A673 (cell line): ENCODE measurements at regions not wholly inside any gene's neighbourhood (a gene's known extent, or its start where the extent isn't known, plus 50 kb on each side); places are given as distances from the start of the nearest gene placed in this dataset.

ENCODE experiments used
- BruUV-seq: library from RNA; stranded (reverse); fragments of 400-500 nt; replicated peaks from 2 replicates; lab custom pipeline; 2021; lab: Mats Ljungman, UMichigan
- CTCF ChIA-PET: fragments of 300-600 bp; sonication (Branson Sonifier 250); formaldehyde crosslinking; loops from one replicate; lab custom pipeline; 2022; ENCODE audit warnings: antibody characterized with exemption; lab: Charles Lee
- POLR2A ChIA-PET: fragments of 300-600 bp; sonication (Branson Sonifier 250); formaldehyde crosslinking; loops from one replicate; lab custom pipeline; 2022; ENCODE audit warnings: antibody characterized with exemption; ENCODE audit not compliant: low non-redundant PET; lab: Charles Lee
- DNase-seq: peaks from one replicate; pipeline ENCODE4 v3.0.0-alpha.2; 2015; ENCODE audit warnings: low spot score
- H3K27ac ChIP-seq: fragments of 200-600 bp; sonication (generic); 2 replicates; pipeline ENCODE4 v1.5.1; 2016; ENCODE audit warnings: mixed run types, low read depth, mild to moderate bottlenecking, mixed read lengths, antibody characterized with exemption, low read length; ENCODE audit not compliant: poor library complexity, severe bottlenecking
- H3K27me3 ChIP-seq: fragments of 200-600 bp; sonication (generic); replicated peaks from 2 replicates; pipeline ENCODE4 v1.6.1; 2017; ENCODE audit warnings: mixed run types, low read depth, mild to moderate bottlenecking, mixed read lengths, antibody characterized with exemption, low read length; ENCODE audit not compliant: insufficient read depth, poor library complexity
- H3K36me3 ChIP-seq: fragments of 200-600 bp; sonication (generic); 2 replicates; pipeline ENCODE4 v1.6.1; 2016; ENCODE audit warnings: mixed run types, mild to moderate bottlenecking, mixed read lengths, antibody characterized with exemption, low read length; ENCODE audit not compliant: insufficient read depth, poor library complexity, severe bottlenecking
- H3K4me1 ChIP-seq: fragments of 200-600 bp; sonication (generic); 2 replicates; pipeline ENCODE4 v1.6.1; 2017; ENCODE audit warnings: mixed run types, mild to moderate bottlenecking, mixed read lengths, antibody characterized with exemption, low read length; ENCODE audit not compliant: insufficient read depth, poor library complexity, severe bottlenecking
- H3K4me3 ChIP-seq: fragments of 200-600 bp; sonication (generic); 2 replicates; pipeline ENCODE4 v1.5.1; 2016; ENCODE audit warnings: low read depth, mixed run types, mild to moderate bottlenecking, mixed read lengths, low read length; ENCODE audit not compliant: poor library complexity, severe bottlenecking
- H3K9me3 ChIP-seq: fragments of 200-600 bp; sonication (generic); 2 replicates; pipeline ENCODE4 v1.6.1; 2016; ENCODE audit warnings: mixed run types, low read depth, mild to moderate bottlenecking, mixed read lengths, antibody characterized with exemption, low read length; ENCODE audit not compliant: poor library complexity, severe bottlenecking
- EZH2 ChIP-seq: fragments of 200-600 bp; sonication (generic); IDR thresholded peaks from 2 replicates; pipeline ENCODE4 v1.6.1; 2017; ENCODE audit warnings: borderline replicate concordance, low read depth, mild to moderate bottlenecking, mixed read lengths, antibody characterized with exemption, low read length; ENCODE audit not compliant: poor library complexity, severe bottlenecking
- intact Hi-C: fragments of 100-400 bp; cut with micrococcal nuclease; formaldehyde crosslinking; loops from one replicate; pipeline ENCODE4 v1.10.0; 2022; ENCODE audit not compliant: unreplicated experiment
- TF ChIP-seq, protein P1 (sequence below): fragments of 300-800, 200-600 bp; sonication (generic); conservative IDR thresholded peaks from 2 replicates; pipeline ENCODE4 v1.5.1; 2017; ENCODE audit warnings: low read depth, mild to moderate bottlenecking, antibody characterized with exemption, low read length, moderate library complexity, mixed read lengths

DNA sequence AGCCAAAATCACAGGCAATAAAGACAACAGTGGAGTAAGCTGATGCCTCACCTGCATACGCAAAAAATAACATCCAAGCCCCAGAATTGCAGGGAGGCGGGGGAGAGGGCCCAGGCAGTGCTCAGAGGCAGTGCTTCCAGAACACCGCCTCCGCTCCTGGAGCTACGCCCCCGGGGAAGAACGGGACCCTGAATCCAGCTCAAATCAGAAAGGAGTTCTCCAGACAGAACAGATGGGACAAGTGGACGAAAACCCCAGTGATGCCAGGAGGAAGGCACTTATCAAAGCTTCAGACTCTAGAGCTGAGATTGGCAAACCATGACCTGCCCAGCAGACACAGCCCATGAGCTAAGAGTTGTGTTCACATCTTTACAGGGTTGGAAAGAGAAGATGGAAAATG is 683.9 kb downstream of the TBC1D22A start:
- no TSS peak for BruUV-seq

DNA sequence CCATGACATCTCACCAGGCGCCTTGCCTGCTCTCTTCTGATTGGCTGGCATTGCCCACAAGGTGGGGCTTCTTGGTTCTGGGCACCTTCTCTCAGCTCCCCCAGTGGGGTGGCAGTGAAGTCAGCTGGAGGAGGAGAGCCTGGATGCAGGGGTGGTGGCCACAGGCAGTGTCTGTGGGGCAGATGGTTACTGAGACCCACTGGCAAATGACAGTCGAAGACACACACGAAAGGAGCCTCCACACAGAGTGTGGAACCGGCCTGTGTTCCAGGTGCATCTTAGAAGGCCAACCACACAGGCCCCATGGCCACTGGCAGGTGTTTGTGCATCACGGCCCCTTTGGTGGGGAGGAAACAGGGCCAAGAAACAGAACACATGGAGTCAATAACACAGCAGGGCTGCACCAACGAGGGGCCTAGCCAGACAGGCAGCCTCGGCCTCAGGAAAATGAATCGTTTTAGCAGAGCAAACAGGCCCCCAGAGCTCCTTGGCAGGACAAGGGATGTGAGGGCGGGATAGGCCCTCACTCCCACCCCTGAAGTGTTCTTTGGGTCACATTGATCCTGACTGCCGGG is 683.4 kb downstream of the TBC1D22A start:
- Histone ChIP-seq H3K9me3 (no peaks in the 10 kb centered on the region), H3K27ac (no peak overlapping the region), H3K4me3 (no peak overlapping the region), H3K27me3 (no peaks in the 10 kb centered on the region), H3K36me3 (no peaks in the 10 kb centered on the region), H3K4me1 (no peaks in the 10 kb centered on the region)
- ChIA-PET POLR2A (no interaction called here), CTCF (no interaction called here)
- intact Hi-C loops, result no loop called here
- TF ChIP-seq EZH2, result no peak
- TF ChIP-seq, protein P1, sequence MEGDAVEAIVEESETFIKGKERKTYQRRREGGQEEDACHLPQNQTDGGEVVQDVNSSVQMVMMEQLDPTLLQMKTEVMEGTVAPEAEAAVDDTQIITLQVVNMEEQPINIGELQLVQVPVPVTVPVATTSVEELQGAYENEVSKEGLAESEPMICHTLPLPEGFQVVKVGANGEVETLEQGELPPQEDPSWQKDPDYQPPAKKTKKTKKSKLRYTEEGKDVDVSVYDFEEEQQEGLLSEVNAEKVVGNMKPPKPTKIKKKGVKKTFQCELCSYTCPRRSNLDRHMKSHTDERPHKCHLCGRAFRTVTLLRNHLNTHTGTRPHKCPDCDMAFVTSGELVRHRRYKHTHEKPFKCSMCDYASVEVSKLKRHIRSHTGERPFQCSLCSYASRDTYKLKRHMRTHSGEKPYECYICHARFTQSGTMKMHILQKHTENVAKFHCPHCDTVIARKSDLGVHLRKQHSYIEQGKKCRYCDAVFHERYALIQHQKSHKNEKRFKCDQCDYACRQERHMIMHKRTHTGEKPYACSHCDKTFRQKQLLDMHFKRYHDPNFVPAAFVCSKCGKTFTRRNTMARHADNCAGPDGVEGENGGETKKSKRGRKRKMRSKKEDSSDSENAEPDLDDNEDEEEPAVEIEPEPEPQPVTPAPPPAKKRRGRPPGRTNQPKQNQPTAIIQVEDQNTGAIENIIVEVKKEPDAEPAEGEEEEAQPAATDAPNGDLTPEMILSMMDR, result no peak
- DNase-seq, result no peak
- no TSS peak for BruUV-seq

More for the DNA sequence above, 683.9 kb downstream of the TBC1D22A start:
- intact Hi-C loops, result no loop called here
- ChIA-PET POLR2A (no interaction called here), CTCF (no interaction called here)
- Histone ChIP-seq H3K27ac (no peak overlapping the region), H3K4me3 (no peak overlapping the region), H3K4me1 (no peaks in the 10 kb centered on the region), H3K9me3 (no peaks in the 10 kb centered on the region), H3K36me3 (no peaks in the 10 kb centered on the region), H3K27me3 (no peaks in the 10 kb centered on the region)
- no peak for DNase-seq
- TF ChIP-seq, protein P1, result no peak
- TF ChIP-seq EZH2, result no peak

DNA sequence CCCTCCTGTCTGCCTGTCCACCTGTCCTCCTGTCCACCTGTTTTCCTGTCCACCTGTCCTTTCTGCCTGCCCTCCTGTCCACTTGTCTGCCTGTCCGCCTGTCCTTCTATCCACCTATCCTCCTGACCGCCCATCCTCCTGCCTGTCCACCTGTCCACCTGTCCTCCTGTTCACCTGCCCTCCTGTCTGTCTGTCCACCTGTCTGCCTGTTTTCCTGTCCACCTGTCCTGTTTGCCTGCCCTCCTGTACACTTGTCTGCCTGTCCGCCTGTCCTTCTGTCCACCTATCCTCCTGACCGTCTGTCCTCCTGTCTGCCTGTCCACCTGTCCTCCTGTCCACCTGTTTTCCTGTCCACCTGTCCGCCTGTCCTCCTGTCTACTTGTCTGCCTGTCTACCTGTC is 682.8 kb downstream of the TBC1D22A start:
- Histone ChIP-seq H3K27ac (no peak overlapping the region), H3K27me3 (no peaks in the 10 kb centered on the region), H3K4me1 (no peaks in the 10 kb centered on the region), H3K9me3 (no peaks in the 10 kb centered on the region), H3K4me3 (no peak overlapping the region), H3K36me3 (no peaks in the 10 kb centered on the region)
- intact Hi-C loops, result no loop called here
- BruUV-seq, result no TSS peak
- ChIA-PET POLR2A (no interaction called here), CTCF (no interaction called here)
- TF ChIP-seq, protein P1, result no peak
- TF ChIP-seq EZH2, result no peak
- no peak for DNase-seq
